ENCODE measurements at regions not wholly inside any gene's neighbourhood (a gene's known extent, or its start where the extent isn't known, plus 50 kb on each side); places are given as distances from the start of the nearest gene placed in this dataset.
"Not testable (repeated sequence)": the region's sequence is repeated elsewhere in the genome, so short reads cannot be mapped to it uniquely, and the experiment has no call there.

DNA sequence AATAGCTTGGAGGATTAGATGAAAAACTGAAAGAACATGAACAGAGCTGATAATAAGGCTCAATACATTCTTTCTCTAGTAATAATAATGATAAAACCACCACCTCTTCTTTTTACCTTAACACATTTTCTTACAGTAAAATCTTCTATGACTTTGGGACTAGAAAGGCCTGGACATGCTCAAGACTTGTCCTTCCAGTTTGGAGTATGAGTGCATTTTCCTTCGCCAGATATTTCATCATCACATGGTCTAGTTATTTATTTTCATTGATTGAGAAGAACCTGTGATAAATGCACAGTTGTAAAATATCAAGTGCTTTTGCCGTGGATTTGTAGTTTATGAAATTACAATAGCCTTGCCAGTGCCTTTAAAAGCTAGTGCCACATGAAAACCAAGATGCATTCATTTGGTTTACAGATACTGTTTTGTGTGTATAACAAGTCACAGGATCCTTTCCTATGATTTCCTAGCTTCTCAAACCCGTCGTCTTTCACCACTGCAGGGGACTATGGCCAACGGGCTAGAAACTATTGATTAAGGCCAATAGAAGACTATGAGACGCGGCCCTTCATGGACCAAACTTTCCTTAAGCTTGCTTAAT is 200.2 kb upstream of the ZNF217 start:
- no peak overlapping the region for H2AFZ ChIP-seq
- H3K36me3 ChIP-seq (ENCODE audit: control insufficient read depth, insufficient read depth, low read length): no peaks in the 10 kb centered on the region
- no peaks in the 10 kb centered on the region for H3K79me2 ChIP-seq
- H3K4me3 ChIP-seq (ENCODE audit: low read depth, low read length): no peak overlapping the region
- TF ChIP-seq, protein P1, sequence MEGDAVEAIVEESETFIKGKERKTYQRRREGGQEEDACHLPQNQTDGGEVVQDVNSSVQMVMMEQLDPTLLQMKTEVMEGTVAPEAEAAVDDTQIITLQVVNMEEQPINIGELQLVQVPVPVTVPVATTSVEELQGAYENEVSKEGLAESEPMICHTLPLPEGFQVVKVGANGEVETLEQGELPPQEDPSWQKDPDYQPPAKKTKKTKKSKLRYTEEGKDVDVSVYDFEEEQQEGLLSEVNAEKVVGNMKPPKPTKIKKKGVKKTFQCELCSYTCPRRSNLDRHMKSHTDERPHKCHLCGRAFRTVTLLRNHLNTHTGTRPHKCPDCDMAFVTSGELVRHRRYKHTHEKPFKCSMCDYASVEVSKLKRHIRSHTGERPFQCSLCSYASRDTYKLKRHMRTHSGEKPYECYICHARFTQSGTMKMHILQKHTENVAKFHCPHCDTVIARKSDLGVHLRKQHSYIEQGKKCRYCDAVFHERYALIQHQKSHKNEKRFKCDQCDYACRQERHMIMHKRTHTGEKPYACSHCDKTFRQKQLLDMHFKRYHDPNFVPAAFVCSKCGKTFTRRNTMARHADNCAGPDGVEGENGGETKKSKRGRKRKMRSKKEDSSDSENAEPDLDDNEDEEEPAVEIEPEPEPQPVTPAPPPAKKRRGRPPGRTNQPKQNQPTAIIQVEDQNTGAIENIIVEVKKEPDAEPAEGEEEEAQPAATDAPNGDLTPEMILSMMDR (IDR thresholded peaks at IDR 0.05): no peak
- no peak overlapping the region for H3K27ac ChIP-seq
- H3K9me3 ChIP-seq (ENCODE audit: control insufficient read depth, low read length): no peaks in the 10 kb centered on the region
- no peak overlapping the region for H3K4me2 ChIP-seq (ENCODE audit: low read length)
- H3K9ac ChIP-seq: no peak overlapping the region
- H3K4me1 ChIP-seq: peaks cover 7% of the 10 kb centered on the region
- no peaks in the 10 kb centered on the region for H3K27me3 ChIP-seq (ENCODE audit: control insufficient read depth, insufficient read depth, low read length)

DNA sequence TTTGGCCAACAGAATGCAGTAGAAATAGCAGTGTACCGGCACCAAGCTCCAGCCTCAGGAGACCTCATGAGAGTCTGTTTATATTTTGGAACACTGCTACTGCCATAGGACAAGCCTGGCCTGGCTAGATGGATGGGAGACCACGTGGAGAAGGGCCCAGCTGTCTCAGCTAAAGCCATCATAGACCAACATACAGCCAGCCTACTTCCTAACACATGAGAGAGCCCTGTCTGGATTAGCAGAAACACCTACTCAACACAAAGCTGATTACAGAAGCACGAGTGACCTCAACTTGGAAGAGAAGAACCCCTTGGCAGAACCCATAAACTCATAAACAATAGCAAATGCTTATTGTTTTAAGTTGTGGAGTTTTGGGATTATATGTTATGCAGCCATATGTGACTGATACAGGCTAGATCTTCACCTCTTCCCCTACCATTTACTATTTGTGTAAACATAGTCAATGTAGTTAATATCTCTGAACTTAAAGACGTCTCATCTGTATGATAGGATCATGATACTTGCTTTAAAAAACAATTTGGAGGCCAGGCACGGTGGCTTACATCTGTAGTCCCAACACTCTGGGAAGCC is 199.4 kb upstream of the ZNF217 start:
- no peak overlapping the region for H2AFZ ChIP-seq
- TF ChIP-seq, protein P1 (IDR thresholded peaks at IDR 0.05): no peak
- no peaks in the 10 kb centered on the region for H3K9me3 ChIP-seq (ENCODE audit: control insufficient read depth, low read length)
- H3K79me2 ChIP-seq: no peaks in the 10 kb centered on the region
- no peak overlapping the region for H3K9ac ChIP-seq
- H3K27me3 ChIP-seq (ENCODE audit: control insufficient read depth, insufficient read depth, low read length): no peaks in the 10 kb centered on the region
- H3K4me2 ChIP-seq (ENCODE audit: low read length): no peak overlapping the region
- no peak overlapping the region for H3K27ac ChIP-seq
- peaks cover 7% of the 10 kb centered on the region for H3K4me1 ChIP-seq
- H3K36me3 ChIP-seq (ENCODE audit: control insufficient read depth, insufficient read depth, low read length): no peaks in the 10 kb centered on the region
- no peak overlapping the region for H3K4me3 ChIP-seq (ENCODE audit: low read depth, low read length)

DNA sequence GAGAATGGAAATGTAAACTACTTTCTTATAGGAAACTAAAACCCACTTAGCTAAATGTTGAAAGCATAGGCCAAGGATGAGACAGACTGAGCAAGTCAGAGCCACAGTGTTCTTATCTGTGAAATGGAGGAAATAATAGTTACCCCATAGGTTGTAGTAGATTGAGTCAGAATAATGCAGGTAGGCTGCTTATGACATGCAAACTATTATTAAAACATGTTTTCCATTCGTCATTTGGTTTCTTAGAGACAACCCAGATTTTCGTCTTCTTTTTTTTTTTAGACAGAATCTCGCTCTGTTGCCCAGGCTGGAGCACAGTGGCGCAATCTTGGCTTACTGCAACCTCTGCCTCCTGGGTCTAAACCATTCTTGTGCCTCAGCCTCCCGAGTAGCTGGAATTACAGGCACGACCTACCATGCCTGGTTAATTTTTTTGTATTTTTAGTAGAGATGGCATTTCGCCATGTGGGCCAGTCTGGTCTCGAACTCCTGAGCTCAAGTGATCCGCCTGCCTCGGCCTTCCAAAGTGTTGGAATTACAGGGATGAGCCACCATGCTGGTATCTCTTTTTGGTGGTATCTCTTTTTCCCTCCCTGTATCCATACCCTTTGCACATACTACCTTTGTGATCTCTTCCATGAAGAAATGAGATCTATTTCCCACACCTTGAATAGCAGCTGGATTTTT is 196.5 kb upstream of the ZNF217 start:
- TF ChIP-seq, protein P1 (IDR thresholded peaks at IDR 0.05): no peak
- Histone ChIP-seq H3K4me3 (ENCODE audit: low read depth, low read length) (no peak overlapping the region), H3K9ac (no peak overlapping the region), H3K27me3 (ENCODE audit: control insufficient read depth, insufficient read depth, low read length) (no peaks in the 10 kb centered on the region), H3K4me1 (peaks cover 18% of the 10 kb centered on the region), H3K36me3 (ENCODE audit: control insufficient read depth, insufficient read depth, low read length) (no peaks in the 10 kb centered on the region), H3K4me2 (ENCODE audit: low read length) (no peak overlapping the region), H2AFZ (peak overlapping the region; percentile 74), H3K9me3 (ENCODE audit: control insufficient read depth, low read length) (no peaks in the 10 kb centered on the region), H3K27ac (peak overlapping the region; percentile 50), H3K79me2 (no peaks in the 10 kb centered on the region)

DNA sequence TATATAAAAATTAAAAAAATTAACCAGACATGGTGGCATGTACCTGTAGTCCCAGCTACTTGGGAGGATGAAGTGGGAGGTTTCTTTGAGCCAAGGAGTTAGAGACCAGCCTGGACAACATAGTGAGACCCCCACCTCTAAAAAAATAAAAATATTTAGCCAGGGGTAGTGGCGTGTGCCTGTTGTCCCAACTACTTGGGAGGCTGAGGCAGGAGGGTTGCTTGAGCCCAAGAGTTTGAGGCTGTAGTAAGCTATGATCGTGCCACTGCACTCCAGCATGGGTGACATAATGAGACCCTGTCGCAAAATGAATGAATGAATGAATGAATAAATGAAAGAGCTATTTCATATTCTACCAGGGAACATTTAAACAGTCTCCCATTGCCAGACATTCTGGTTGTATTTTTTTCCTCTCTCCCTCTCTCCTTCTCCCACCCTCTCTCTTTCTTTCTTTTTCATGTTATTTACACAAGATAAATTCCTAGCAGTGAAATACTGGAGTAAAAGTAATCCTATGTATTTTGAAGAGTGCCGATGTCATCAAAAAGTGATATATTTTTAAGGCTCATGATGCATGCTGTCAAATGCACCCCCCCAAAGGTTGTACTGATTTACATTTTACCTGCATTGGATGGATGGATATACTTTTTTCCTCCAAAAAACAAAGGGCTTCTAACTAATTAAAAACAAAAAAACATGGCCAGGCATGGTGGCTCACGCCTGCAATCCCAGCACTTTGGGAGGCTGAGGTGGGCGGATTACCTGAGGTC is 194.8 kb upstream of the ZNF217 start:
- Histone ChIP-seq H3K79me2 (no peaks in the 10 kb centered on the region), H3K4me1 (peaks cover 18% of the 10 kb centered on the region), H3K27me3 (ENCODE audit: control insufficient read depth, insufficient read depth, low read length) (no peaks in the 10 kb centered on the region), H3K27ac (no peak overlapping the region), H2AFZ (no peak overlapping the region), H3K4me3 (ENCODE audit: low read depth, low read length) (no peak overlapping the region), H3K4me2 (ENCODE audit: low read length) (no peak overlapping the region), H3K9me3 (ENCODE audit: control insufficient read depth, low read length) (no peaks in the 10 kb centered on the region), H3K36me3 (ENCODE audit: control insufficient read depth, insufficient read depth, low read length) (no peaks in the 10 kb centered on the region), H3K9ac (no peak overlapping the region)
- TF ChIP-seq, protein P1 (IDR thresholded peaks at IDR 0.05): no peak

DNA sequence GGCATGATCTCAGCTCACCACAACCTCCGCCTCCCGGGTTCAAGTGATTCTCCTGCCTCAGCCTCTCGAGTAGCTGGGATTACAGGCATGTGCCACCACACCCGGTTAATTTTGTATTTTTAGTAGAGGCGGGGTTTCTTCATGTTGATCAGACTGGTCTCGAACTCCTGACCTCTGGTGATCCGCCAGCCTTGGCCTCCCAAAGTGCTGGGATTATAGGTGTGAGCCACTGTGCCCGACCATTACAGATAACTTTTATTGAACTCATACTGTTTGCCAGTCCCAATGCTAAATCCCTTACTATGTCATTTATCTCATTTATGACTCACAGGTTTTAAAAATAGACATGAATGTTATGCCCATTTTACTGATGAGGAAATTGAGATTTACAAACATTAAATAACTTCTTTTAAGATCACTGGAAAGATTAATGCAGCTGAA is 193.9 kb upstream of the ZNF217 start:
- H3K4me2 ChIP-seq (ENCODE audit: low read length); H3K27me3 ChIP-seq (ENCODE audit: control insufficient read depth, insufficient read depth, low read length); H3K9ac ChIP-seq; H3K9me3 ChIP-seq (ENCODE audit: control insufficient read depth, low read length); H3K36me3 ChIP-seq (ENCODE audit: control insufficient read depth, insufficient read depth, low read length); H3K79me2 ChIP-seq; H2AFZ ChIP-seq; H3K27ac ChIP-seq; H3K4me3 ChIP-seq (ENCODE audit: low read depth, low read length): not testable (repeated sequence)
- peaks cover 18% of the 10 kb centered on the region for H3K4me1 ChIP-seq

All from parathyroid adenoma (tissue), 2 donors.